GM23338 (cell line): ENCODE measurements at regions not wholly inside any gene's neighbourhood (a gene's known extent, or its start where the extent isn't known, plus 50 kb on each side); places are given as distances from the start of the nearest gene placed in this dataset.

Experiments used
- ATAC-seq: fragments of 200-7000 bp; cut with Tn5 transposase; 3 replicates; pipeline ENCODE4 v1.9.1; 2020
- DNase-seq: peaks from one replicate; pipeline ENCODE4 v3.0.0-alpha.2; 2015; ENCODE audit warnings: low spot score
- H2AFZ ChIP-seq: fragments of 200-600 bp; sonication (generic); 2 replicates; pipeline ENCODE4 v1.8.0; 2016; ENCODE audit warnings: antibody characterized with exemption, mild to moderate bottlenecking, moderate library complexity
- H3F3A ChIP-seq: fragments of 200-600 bp; sonication (generic); replicated peaks from 2 replicates; pipeline ENCODE4 v1.8.0; 2017; ENCODE audit warnings: antibody characterized with exemption, mixed run types, low read depth
- H3K27ac ChIP-seq: fragments of 200-600 bp; sonication (generic); 2 replicates; pipeline ENCODE4 v1.6.1; 2016; ENCODE audit warnings: low read depth
- H3K27me3 ChIP-seq: fragments of 200-600 bp; sonication (generic); 2 replicates; pipeline ENCODE4 v1.8.0; 2016; ENCODE audit warnings: mild to moderate bottlenecking, mixed run types, moderate library complexity; ENCODE audit not compliant: insufficient read depth
- H3K36me3 ChIP-seq: fragments of 200-600 bp; sonication (generic); 2 replicates; pipeline ENCODE4 v1.8.0; 2016; ENCODE audit warnings: mild to moderate bottlenecking; ENCODE audit not compliant: insufficient read depth
- H3K4me1 ChIP-seq: fragments of 200-600 bp; sonication (generic); 2 replicates; pipeline ENCODE4 v1.8.0; 2016; ENCODE audit warnings: mild to moderate bottlenecking, moderate library complexity; ENCODE audit not compliant: insufficient read depth
- H3K4me2 ChIP-seq: fragments of 200-600 bp; sonication (generic); 2 replicates; pipeline ENCODE4 v1.7.1; 2017; ENCODE audit warnings: mixed run types
- H3K4me3 ChIP-seq: fragments of 200-600 bp; sonication (generic); 2 replicates; pipeline ENCODE4 v1.6.1; 2016; ENCODE audit warnings: mixed run types
- H3K79me2 ChIP-seq: fragments of 200-600 bp; sonication (generic); replicated peaks from 2 replicates; pipeline ENCODE4 v1.8.0; 2017; ENCODE audit warnings: mild to moderate bottlenecking; ENCODE audit not compliant: insufficient read depth
- H3K9me2 ChIP-seq: fragments of 200-600 bp; sonication (generic); 2 replicates; pipeline ENCODE4 v1.8.0; 2017; ENCODE audit not compliant: insufficient read depth
- H4K20me1 ChIP-seq: fragments of 200-600 bp; sonication (generic); replicated peaks from 2 replicates; pipeline ENCODE4 v1.8.0; 2017; ENCODE audit warnings: mild to moderate bottlenecking; ENCODE audit not compliant: insufficient read depth
- H3K27ac Mint-ChIP-seq: 2 replicates; pipeline ENCODE4 v1.8.0; 2020; ENCODE audit warnings: inconsistent platforms, mild to moderate bottlenecking, moderate library complexity, mixed read lengths
- H3K27me3 Mint-ChIP-seq: 3 replicates; pipeline ENCODE4 v1.8.0; 2022; ENCODE audit warnings: low read depth, mild to moderate bottlenecking, moderate library complexity, mixed read lengths, inconsistent platforms; ENCODE audit not compliant: insufficient read depth, poor library complexity
- H3K36me3 Mint-ChIP-seq: 3 replicates; pipeline ENCODE4 v1.8.0; 2021; ENCODE audit warnings: low read depth, mild to moderate bottlenecking, inconsistent platforms, moderate library complexity, mixed read lengths
- H3K4me1 Mint-ChIP-seq: 3 replicates; pipeline ENCODE4 v1.8.0; 2020; ENCODE audit warnings: mild to moderate bottlenecking, inconsistent platforms, mixed read lengths
- H3K4me3 Mint-ChIP-seq: 3 replicates; pipeline ENCODE4 v1.8.0; 2021; ENCODE audit warnings: moderate library complexity, mild to moderate bottlenecking, inconsistent platforms, mixed read lengths
- H3K9me3 Mint-ChIP-seq: 3 replicates; pipeline ENCODE4 v1.8.0; 2020; ENCODE audit warnings: moderate library complexity, mild to moderate bottlenecking, inconsistent platforms, mixed read lengths
- CREB1 ChIP-seq: fragments of 250-450 bp; sonication (Bioruptor Pico); IDR thresholded peaks from 2 replicates; pipeline ENCODE4 v1.5.0; 2020; ENCODE audit warnings: low read depth, mild to moderate bottlenecking, moderate library complexity
- EZH2 ChIP-seq: fragments of 200-600 bp; sonication (generic); IDR thresholded peaks from one replicate; pipeline ENCODE4 v1.8.0; 2017; ENCODE audit warnings: antibody characterized with exemption, mild to moderate bottlenecking, low read depth; ENCODE audit not compliant: unreplicated experiment
- EZH2phosphoT487 ChIP-seq: fragments of 200-600 bp; sonication (generic); IDR thresholded peaks from one replicate; pipeline ENCODE4 v1.8.1; 2018; ENCODE audit warnings: antibody characterized with exemption; ENCODE audit not compliant: unreplicated experiment
- JUNB ChIP-seq: IDR thresholded peaks from one replicate; pipeline ENCODE4 v1.6.1; 2016; ENCODE audit warnings: antibody characterized with exemption; ENCODE audit not compliant: unreplicated experiment
- NANOG ChIP-seq: IDR thresholded peaks from 2 replicates; pipeline ENCODE4 v1.6.1; 2016; ENCODE audit warnings: antibody characterized with exemption, borderline replicate concordance
- POLR2AphosphoS5 ChIP-seq: IDR thresholded peaks from 2 replicates; pipeline ENCODE4 v1.6.1; 2016; ENCODE audit warnings: antibody characterized with exemption, low read depth
- STAT1 ChIP-seq: IDR thresholded peaks from one replicate; pipeline ENCODE4 v1.6.1; 2016; ENCODE audit warnings: antibody characterized with exemption; ENCODE audit not compliant: unreplicated experiment
- ZNF114 ChIP-seq: fragments of 250-450 bp; sonication (Bioruptor Pico); IDR thresholded peaks from 2 replicates; pipeline ENCODE4 v1.5.0; 2020; ENCODE audit warnings: mild to moderate bottlenecking, moderate library complexity
- ZNF331 ChIP-seq: fragments of 250-450 bp; sonication (Bioruptor Pico); IDR thresholded peaks from 2 replicates; pipeline ENCODE4 v1.5.0; 2020; ENCODE audit warnings: low read depth, mild to moderate bottlenecking, moderate library complexity
- TF ChIP-seq, protein P1 (sequence below): IDR thresholded peaks from 2 replicates; pipeline ENCODE4 v1.6.1; 2016; ENCODE audit warnings: antibody characterized with exemption
- TF ChIP-seq, protein P2 (sequence below): IDR thresholded peaks from one replicate; pipeline ENCODE4 v1.6.1; 2018; ENCODE audit warnings: antibody characterized with exemption; ENCODE audit not compliant: unreplicated experiment
- TF ChIP-seq, protein P3 (sequence below): fragments of 250-450 bp; sonication (Bioruptor Pico); IDR thresholded peaks from 2 replicates; pipeline ENCODE4 v1.5.0; 2020; ENCODE audit warnings: mild to moderate bottlenecking, moderate library complexity

DNA sequence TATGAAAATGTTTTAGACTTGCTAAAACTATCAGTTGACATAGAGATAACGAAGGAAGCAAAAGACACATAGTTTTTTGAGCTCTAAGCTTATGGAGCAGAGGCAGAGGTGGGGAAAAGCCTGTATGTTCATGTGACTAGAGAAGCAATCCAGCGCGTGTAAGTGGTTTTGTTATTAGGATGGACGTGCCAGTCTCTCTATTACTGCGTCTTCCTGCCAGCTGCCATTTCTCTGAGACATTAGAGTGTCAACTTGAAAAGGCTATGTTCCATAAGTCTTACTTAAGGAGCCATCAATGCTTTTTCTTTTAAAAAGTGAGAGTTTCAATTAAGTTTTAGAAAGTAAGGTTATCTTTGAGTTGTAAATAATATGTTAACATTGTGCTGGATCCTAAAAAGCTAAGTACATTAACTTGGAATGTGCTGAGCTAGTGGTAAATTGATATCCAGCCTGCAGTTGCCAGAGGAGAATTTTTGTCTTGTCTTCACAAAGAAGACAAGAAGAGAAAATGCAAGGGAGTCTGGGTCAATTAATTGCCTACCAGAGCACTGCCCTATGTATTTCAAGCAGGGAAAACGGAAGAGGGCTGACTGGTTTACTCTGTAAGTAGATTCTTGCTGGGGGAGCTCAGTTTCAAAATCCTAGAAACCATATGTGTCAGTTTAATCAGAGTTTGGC lies 161.8 kb upstream of the B3GALT2 start (continued):
- TF ChIP-seq, protein P1, sequence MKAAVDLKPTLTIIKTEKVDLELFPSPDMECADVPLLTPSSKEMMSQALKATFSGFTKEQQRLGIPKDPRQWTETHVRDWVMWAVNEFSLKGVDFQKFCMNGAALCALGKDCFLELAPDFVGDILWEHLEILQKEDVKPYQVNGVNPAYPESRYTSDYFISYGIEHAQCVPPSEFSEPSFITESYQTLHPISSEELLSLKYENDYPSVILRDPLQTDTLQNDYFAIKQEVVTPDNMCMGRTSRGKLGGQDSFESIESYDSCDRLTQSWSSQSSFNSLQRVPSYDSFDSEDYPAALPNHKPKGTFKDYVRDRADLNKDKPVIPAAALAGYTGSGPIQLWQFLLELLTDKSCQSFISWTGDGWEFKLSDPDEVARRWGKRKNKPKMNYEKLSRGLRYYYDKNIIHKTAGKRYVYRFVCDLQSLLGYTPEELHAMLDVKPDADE = no peak

DNA sequence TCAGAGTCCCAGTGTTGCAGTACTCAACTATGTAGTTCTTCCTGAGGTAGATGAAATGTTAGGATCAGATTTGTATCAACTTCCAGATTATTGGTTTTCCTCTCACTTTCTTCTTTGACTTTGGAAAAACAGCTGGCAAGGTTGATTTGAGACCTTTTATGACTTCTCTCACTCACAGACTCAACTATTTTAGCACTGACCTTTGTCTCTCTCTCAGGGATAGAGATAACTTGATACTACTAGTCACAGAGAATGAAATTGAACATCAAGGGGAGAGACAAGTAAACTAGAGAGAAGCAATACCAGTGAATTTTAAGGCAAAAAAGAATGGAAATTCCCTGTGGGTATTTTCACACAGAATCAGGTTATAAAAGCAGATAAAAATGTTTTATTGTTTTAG lies 159.7 kb upstream of the B3GALT2 start:
- Histone ChIP-seq H3K4me3 (no peak overlapping the region), H3K27ac (no peak overlapping the region), H3K4me1 (peaks cover 8% of the 10 kb centered on the region; the same call in 1 of the 2 replicates), H3K4me2 (no peak overlapping the region), H4K20me1 (no peaks in the 10 kb centered on the region), H3K9me2 (no peaks in the 10 kb centered on the region), H2AFZ (no peak overlapping the region), H3K36me3 (no peaks in the 10 kb centered on the region), H3K79me2 (no peaks in the 10 kb centered on the region), H3F3A (no peaks in the 10 kb centered on the region), H3K27me3 (no peaks in the 10 kb centered on the region)
- Mint-ChIP-seq H3K27ac (no peak overlapping the region), H3K36me3 (no peaks in the 10 kb centered on the region), H3K27me3 (no peaks in the 10 kb centered on the region), H3K9me3 (no peaks in the 10 kb centered on the region), H3K4me1 (no peaks in the 10 kb centered on the region), H3K4me3 (no peak overlapping the region)
- ATAC-seq = no peak
- no peak for DNase-seq
- no peak for TF ChIP-seq JUNB
- no peak for TF ChIP-seq STAT1
- TF ChIP-seq, protein P2, sequence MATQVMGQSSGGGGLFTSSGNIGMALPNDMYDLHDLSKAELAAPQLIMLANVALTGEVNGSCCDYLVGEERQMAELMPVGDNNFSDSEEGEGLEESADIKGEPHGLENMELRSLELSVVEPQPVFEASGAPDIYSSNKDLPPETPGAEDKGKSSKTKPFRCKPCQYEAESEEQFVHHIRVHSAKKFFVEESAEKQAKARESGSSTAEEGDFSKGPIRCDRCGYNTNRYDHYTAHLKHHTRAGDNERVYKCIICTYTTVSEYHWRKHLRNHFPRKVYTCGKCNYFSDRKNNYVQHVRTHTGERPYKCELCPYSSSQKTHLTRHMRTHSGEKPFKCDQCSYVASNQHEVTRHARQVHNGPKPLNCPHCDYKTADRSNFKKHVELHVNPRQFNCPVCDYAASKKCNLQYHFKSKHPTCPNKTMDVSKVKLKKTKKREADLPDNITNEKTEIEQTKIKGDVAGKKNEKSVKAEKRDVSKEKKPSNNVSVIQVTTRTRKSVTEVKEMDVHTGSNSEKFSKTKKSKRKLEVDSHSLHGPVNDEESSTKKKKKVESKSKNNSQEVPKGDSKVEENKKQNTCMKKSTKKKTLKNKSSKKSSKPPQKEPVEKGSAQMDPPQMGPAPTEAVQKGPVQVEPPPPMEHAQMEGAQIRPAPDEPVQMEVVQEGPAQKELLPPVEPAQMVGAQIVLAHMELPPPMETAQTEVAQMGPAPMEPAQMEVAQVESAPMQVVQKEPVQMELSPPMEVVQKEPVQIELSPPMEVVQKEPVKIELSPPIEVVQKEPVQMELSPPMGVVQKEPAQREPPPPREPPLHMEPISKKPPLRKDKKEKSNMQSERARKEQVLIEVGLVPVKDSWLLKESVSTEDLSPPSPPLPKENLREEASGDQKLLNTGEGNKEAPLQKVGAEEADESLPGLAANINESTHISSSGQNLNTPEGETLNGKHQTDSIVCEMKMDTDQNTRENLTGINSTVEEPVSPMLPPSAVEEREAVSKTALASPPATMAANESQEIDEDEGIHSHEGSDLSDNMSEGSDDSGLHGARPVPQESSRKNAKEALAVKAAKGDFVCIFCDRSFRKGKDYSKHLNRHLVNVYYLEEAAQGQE = no peak
- TF ChIP-seq CREB1 (CRISPR knock-in tag) = no peak
- no peak for TF ChIP-seq NANOG
- no peak for TF ChIP-seq ZNF114 (CRISPR knock-in tag)
- TF ChIP-seq, protein P3, sequence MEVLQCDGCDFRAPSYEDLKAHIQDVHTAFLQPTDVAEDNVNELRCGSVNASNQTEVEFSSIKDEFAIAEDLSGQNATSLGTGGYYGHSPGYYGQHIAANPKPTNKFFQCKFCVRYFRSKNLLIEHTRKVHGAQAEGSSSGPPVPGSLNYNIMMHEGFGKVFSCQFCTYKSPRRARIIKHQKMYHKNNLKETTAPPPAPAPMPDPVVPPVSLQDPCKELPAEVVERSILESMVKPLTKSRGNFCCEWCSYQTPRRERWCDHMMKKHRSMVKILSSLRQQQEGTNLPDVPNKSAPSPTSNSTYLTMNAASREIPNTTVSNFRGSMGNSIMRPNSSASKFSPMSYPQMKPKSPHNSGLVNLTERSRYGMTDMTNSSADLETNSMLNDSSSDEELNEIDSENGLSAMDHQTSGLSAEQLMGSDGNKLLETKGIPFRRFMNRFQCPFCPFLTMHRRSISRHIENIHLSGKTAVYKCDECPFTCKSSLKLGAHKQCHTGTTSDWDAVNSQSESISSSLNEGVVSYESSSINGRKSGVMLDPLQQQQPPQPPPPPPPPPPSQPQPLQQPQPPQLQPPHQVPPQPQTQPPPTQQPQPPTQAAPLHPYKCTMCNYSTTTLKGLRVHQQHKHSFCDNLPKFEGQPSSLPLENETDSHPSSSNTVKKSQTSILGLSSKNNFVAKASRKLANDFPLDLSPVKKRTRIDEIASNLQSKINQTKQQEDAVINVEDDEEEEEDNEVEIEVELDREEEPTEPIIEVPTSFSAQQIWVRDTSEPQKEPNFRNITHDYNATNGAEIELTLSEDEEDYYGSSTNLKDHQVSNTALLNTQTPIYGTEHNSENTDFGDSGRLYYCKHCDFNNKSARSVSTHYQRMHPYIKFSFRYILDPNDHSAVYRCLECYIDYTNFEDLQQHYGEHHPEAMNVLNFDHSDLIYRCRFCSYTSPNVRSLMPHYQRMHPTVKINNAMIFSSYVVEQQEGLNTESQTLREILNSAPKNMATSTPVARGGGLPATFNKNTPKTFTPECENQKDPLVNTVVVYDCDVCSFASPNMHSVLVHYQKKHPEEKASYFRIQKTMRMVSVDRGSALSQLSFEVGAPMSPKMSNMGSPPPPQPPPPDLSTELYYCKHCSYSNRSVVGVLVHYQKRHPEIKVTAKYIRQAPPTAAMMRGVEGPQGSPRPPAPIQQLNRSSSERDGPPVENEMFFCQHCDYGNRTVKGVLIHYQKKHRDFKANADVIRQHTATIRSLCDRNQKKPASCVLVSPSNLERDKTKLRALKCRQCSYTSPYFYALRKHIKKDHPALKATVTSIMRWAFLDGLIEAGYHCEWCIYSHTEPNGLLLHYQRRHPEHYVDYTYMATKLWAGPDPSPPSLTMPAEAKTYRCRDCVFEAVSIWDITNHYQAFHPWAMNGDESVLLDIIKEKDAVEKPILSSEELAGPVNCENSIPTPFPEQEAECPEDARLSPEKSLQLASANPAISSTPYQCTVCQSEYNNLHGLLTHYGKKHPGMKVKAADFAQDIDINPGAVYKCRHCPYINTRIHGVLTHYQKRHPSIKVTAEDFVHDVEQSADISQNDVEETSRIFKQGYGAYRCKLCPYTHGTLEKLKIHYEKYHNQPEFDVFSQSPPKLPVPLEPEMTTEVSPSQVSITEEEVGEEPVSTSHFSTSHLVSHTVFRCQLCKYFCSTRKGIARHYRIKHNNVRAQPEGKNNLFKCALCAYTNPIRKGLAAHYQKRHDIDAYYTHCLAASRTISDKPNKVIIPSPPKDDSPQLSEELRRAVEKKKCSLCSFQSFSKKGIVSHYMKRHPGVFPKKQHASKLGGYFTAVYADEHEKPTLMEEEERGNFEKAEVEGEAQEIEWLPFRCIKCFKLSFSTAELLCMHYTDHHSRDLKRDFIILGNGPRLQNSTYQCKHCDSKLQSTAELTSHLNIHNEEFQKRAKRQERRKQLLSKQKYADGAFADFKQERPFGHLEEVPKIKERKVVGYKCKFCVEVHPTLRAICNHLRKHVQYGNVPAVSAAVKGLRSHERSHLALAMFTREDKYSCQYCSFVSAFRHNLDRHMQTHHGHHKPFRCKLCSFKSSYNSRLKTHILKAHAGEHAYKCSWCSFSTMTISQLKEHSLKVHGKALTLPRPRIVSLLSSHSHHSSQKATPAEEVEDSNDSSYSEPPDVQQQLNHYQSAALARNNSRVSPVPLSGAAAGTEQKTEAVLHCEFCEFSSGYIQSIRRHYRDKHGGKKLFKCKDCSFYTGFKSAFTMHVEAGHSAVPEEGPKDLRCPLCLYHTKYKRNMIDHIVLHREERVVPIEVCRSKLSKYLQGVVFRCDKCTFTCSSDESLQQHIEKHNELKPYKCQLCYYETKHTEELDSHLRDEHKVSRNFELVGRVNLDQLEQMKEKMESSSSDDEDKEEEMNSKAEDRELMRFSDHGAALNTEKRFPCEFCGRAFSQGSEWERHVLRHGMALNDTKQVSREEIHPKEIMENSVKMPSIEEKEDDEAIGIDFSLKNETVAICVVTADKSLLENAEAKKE (CRISPR knock-in tag) = no peak
- no peak for TF ChIP-seq ZNF331
- TF ChIP-seq, protein P1 = no peak
- no peak for TF ChIP-seq EZH2phosphoT487
- no peak for TF ChIP-seq POLR2AphosphoS5
- TF ChIP-seq EZH2 = no peak
